Chondrocyte (in vitro differentiated cells): ENCODE measurements at regions not wholly inside any gene's neighbourhood (a gene's known extent, or its start where the extent isn't known, plus 50 kb on each side); places are given as distances from the start of the nearest gene placed in this dataset.

Experiments used
- DNase-seq: peaks from one replicate; pipeline ENCODE4 v3.0.0; 2021; ENCODE audit warnings: mixed read lengths, low spot score
- H3K27ac Mint-ChIP-seq: one replicate; pipeline ENCODE4 v1.8.0; 2021; ENCODE audit warnings: mild to moderate bottlenecking, moderate library complexity, mixed read lengths; ENCODE audit not compliant: unreplicated experiment
- H3K27me3 Mint-ChIP-seq: 2 replicates; pipeline ENCODE4 v1.8.0; 2021; ENCODE audit warnings: low read depth, mixed read lengths
- H3K36me3 Mint-ChIP-seq: 2 replicates; pipeline ENCODE4 v1.8.0; 2021; ENCODE audit warnings: low read depth, mixed read lengths
- H3K4me1 Mint-ChIP-seq: 2 replicates; pipeline ENCODE4 v1.8.0; 2021; ENCODE audit warnings: low read depth, mild to moderate bottlenecking, mixed read lengths
- H3K4me3 Mint-ChIP-seq: one replicate; pipeline ENCODE4 v1.8.0; 2021; ENCODE audit warnings: mild to moderate bottlenecking, moderate library complexity, mixed read lengths; ENCODE audit not compliant: unreplicated experiment
- H3K9me3 Mint-ChIP-seq: 2 replicates; pipeline ENCODE4 v1.8.0; 2021; ENCODE audit warnings: low read depth, mixed read lengths
- TF ChIP-seq, protein P1 (sequence below): fragments of 200-600 bp; sonication (generic); IDR thresholded peaks from 2 replicates; pipeline ENCODE4 v1.5.0; 2021; ENCODE audit warnings: antibody characterized with exemption, mild to moderate bottlenecking, moderate library complexity

DNA sequence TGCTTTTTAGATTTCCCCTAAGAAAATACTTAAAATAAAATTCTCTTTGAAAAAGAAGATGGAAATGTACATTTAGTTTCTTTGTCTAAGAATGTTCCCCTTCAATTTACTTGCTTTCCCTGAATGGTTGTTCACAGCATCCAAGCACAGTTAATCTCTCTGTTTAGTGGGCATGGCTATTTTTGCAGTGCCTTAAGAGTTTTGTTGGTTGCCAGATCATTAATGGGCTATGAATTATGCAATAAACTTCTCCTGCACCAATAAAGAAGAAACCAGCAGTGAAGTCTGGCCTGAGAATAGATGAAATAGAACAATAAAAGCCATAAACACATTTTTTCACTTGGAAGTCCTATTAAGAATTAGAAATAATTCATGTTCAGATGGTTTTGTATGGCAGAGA, 980.4 kb upstream of the IGFBP7 start:
- Mint-ChIP-seq H3K4me1 (no peaks in the 10 kb centered on the region), H3K9me3 (no peaks in the 10 kb centered on the region), H3K27me3 (peaks cover 6% of the 10 kb centered on the region), H3K4me3 (no peak overlapping the region), H3K27ac (no peak overlapping the region), H3K36me3 (no peaks in the 10 kb centered on the region)
- DNase-seq, result no peak
- TF ChIP-seq, protein P1, sequence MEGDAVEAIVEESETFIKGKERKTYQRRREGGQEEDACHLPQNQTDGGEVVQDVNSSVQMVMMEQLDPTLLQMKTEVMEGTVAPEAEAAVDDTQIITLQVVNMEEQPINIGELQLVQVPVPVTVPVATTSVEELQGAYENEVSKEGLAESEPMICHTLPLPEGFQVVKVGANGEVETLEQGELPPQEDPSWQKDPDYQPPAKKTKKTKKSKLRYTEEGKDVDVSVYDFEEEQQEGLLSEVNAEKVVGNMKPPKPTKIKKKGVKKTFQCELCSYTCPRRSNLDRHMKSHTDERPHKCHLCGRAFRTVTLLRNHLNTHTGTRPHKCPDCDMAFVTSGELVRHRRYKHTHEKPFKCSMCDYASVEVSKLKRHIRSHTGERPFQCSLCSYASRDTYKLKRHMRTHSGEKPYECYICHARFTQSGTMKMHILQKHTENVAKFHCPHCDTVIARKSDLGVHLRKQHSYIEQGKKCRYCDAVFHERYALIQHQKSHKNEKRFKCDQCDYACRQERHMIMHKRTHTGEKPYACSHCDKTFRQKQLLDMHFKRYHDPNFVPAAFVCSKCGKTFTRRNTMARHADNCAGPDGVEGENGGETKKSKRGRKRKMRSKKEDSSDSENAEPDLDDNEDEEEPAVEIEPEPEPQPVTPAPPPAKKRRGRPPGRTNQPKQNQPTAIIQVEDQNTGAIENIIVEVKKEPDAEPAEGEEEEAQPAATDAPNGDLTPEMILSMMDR, result no peak

DNA sequence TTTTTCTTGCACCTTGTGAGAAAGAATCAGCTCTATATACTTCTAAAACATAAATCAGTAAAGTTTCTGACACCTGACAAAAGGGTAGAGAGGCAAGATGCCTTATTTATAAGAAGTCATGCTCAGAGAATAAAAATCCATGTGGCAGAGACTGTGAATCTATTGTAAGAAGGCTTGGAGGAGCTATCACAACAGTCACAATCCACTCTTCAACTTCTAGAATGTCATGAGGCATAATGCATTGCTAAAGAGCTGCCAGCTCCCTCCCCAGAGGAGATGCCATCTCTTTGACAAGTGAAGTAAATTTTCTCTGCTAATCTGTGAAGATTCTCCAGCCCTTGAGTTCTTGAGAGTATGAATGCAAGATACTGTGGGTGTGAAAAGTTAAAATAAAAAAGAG, 971.2 kb upstream of the IGFBP7 start:
- no peak for DNase-seq
- TF ChIP-seq, protein P1, result no peak
- H3K27ac Mint-ChIP-seq, result no peak overlapping the region
- H3K9me3 Mint-ChIP-seq, result no peaks in the 10 kb centered on the region
- H3K27me3 Mint-ChIP-seq, result peaks cover 3% of the 10 kb centered on the region
- no peak overlapping the region for H3K4me3 Mint-ChIP-seq
- no peaks in the 10 kb centered on the region for H3K4me1 Mint-ChIP-seq
- no peaks in the 10 kb centered on the region for H3K36me3 Mint-ChIP-seq

DNA sequence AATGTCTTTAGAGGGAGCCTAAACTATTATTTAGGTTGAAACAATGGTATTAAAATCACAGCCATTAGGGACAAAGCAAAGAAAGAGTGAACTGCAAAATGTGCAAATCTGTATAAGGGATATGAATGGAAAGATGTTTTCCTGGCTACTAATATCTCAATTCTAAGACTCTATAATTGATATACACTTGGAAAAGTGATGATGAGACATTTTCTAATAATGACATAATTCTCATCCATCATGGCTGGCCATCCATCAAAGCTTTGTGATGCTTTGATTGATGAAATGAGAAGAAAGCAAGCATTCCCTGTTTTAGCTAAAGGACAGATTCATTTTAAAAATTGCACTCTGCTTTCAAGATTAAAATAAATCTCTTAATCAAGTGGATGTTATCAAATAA, 965.5 kb upstream of the IGFBP7 start:
- DNase-seq, result no peak
- TF ChIP-seq, protein P1, result no peak
- no peaks in the 10 kb centered on the region for H3K27me3 Mint-ChIP-seq
- H3K9me3 Mint-ChIP-seq, result peaks cover 3% of the 10 kb centered on the region
- no peaks in the 10 kb centered on the region for H3K36me3 Mint-ChIP-seq
- H3K4me1 Mint-ChIP-seq, result no peaks in the 10 kb centered on the region
- no peak overlapping the region for H3K27ac Mint-ChIP-seq
- H3K4me3 Mint-ChIP-seq, result no peak overlapping the region

DNA sequence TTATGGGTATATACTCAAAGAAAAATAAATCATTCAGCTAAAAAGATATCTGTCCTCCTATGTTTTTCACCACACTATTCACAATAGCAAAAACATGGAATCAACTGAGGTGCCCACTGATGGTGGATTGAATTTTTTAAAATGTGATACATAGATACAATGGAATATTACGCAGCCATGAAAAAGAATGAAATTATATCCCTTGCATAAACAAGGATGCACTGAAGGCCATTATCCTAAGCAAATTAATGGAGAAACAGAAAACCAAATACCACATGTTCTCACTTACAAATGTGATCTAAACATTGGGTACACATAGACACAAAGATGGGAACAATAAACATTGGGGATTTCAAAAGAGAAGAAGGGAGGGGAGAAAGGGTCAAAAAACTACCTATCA, 964.2 kb upstream of the IGFBP7 start:
- H3K4me3 Mint-ChIP-seq, result no peak overlapping the region
- no peak overlapping the region for H3K27ac Mint-ChIP-seq
- H3K36me3 Mint-ChIP-seq, result no peaks in the 10 kb centered on the region
- peaks cover 3% of the 10 kb centered on the region for H3K9me3 Mint-ChIP-seq
- DNase-seq, result no peak
- H3K27me3 Mint-ChIP-seq, result no peaks in the 10 kb centered on the region
- TF ChIP-seq, protein P1, result no peak
- H3K4me1 Mint-ChIP-seq, result no peaks in the 10 kb centered on the region

DNA sequence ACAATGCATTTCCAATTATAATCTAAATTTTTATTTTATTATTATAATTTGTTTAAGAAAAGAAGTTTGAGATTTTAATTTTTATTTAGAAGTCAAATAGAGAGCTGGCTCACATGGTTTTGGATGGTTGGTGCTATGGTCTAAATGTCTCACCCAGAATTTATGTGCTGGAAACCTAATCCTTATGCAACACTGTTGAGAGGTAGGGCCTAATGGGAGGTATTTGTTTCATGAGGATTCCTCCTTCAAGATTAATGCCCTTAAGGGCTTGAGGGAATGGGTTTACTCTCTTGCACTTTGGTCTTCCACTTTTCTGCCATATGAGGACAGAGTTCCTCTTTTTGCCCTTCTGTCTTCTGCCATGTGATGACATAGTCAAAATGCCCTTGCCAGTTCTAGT, 960.5 kb upstream of the IGFBP7 start:
- TF ChIP-seq, protein P1, result no peak
- Mint-ChIP-seq H3K4me3 (no peak overlapping the region), H3K9me3 (peaks cover 3% of the 10 kb centered on the region), H3K27me3 (peaks cover 7% of the 10 kb centered on the region), H3K27ac (no peak overlapping the region), H3K36me3 (no peaks in the 10 kb centered on the region), H3K4me1 (no peaks in the 10 kb centered on the region)
- no peak for DNase-seq
